ENCODE measurements at regions not wholly inside any gene's neighbourhood (a gene's known extent, or its start where the extent isn't known, plus 50 kb on each side); places are given as distances from the start of the nearest gene placed in this dataset.

GRCh38 chr10:125592897-125593296 lies 90.1 kb downstream of the TEX36 start:
- no peak for TF ChIP-seq CTCF (IDR thresholded peaks at IDR 0.05)
- no peak for TF ChIP-seq EZH2 (IDR thresholded peaks at IDR 0.05)

Data from neural progenitor cell (in vitro differentiated cells).